ENCODE measurements at regions not wholly inside any gene's neighbourhood (a gene's known extent, or its start where the extent isn't known, plus 50 kb on each side); places are given as distances from the start of the nearest gene placed in this dataset.
A peak's percentile ranks its signal among the peaks of the same experiment; 100 is the strongest.

DNA sequence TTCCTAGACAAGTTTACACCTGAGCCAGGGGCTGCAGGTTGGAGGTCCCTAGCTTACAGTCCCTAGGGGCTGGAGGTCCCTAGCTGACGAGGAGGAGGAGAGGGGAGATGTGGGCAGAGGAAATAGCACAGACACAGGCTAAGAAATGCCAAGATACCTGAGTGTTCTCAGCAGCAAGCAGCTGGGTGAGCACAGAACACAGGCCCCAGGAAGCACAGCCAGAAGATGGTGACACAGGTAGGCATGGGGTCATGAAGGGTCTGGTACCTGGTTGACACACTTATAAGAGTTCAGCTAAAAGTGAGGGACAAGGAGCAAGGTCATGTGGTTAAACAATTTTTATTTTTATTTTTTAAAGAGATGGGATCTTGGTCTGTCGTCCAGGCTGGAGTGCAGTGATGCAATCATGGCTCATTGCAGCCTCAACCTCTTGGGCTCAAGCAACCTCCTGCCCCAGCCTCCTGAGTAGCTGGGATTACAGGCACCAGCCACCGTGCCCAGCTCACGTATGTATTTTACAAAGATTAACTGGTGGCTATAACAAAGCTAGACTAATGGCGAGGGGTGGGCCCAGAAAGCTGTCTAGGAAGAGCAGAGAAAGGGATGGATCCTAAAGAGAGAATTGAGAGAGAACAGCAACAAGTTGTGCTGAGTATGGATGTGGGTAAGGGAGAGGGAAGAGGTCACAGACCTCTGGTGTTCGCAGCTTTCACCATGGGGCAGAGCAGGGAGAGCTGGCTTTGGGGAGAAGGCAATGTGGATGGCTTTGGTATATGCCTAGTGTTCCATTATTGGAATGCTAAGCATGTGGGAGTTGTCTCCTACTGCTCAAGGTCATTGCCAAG is 140.3 kb upstream of the KLF14 start:
- Mint-ChIP-seq H3K27ac (no peak overlapping the region), H3K27me3 (ENCODE audit: low read depth) (no peaks in the 10 kb centered on the region; the same call in 1 of the 2 replicates), H3K36me3 (no peaks in the 10 kb centered on the region), H3K9me3 (no peaks in the 10 kb centered on the region), H3K4me3 (no peak overlapping the region), H3K4me1 (peaks cover 38% of the 10 kb centered on the region)
- CTCF ChIA-PET, result interaction anchor here (0.5 to 10.6 kb wide), 11 partner anchors 8 to 277 kb away, joined by 3 to 129 read pairs (median 5); no protein-coding TSS in a partner anchor
- TF ChIP-seq IRF2 (CRISPR knock-in tag; IDR thresholded peaks at IDR 0.05; ENCODE audit: borderline replicate concordance, low read depth), result no peak
- ATAC-seq, result no peak
- no peak for DNase-seq (ENCODE audit: low spot score)
- POLR2A ChIA-PET, result no interaction called here

DNA sequence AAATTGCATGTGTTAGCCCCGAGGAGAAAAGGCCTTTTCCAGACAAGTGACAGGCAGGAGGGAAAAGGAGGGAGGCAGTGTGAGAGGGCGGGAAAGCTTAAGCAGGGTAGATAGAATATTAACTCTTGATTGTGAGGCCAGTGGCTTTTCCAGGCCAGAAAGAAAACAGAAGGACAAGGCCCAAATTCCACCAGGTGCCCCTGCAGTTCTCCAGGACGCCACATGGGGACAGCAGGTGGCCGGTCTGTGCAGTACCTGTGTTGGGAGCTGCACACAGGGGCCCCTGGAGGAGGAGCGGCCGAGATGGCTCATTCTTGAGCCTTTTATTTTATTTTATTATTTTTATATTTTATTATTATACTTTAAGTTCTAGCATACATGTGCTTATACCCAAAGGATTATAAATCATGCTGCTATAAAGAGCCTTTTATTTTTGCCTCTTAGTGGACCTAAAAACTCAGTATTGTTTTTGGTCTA is 141.3 kb upstream of the KLF14 start:
- H3K9me3 Mint-ChIP-seq, result no peaks in the 10 kb centered on the region
- H3K4me3 Mint-ChIP-seq, result no peak overlapping the region
- POLR2A ChIA-PET, result interaction anchor here (1.0 kb wide), 1 partner anchor 13 kb away, joined by 3 read pairs; no protein-coding TSS in a partner anchor
- peaks cover 38% of the 10 kb centered on the region for H3K4me1 Mint-ChIP-seq
- DNase-seq (ENCODE audit: low spot score) (peak; percentile 88), ATAC-seq (peak; percentile 88)
- CTCF ChIA-PET, result interaction anchor here (0.5 to 10.6 kb wide), 26 partner anchors 9 to 1099 kb away, joined by 3 to 129 read pairs (median 4); no protein-coding TSS in a partner anchor
- H3K27ac Mint-ChIP-seq, result no peak overlapping the region; the same call in 1 of the 2 replicates
- H3K27me3 Mint-ChIP-seq (ENCODE audit: low read depth), result no peaks in the 10 kb centered on the region; the same call in 1 of the 2 replicates
- TF ChIP-seq, protein P1, sequence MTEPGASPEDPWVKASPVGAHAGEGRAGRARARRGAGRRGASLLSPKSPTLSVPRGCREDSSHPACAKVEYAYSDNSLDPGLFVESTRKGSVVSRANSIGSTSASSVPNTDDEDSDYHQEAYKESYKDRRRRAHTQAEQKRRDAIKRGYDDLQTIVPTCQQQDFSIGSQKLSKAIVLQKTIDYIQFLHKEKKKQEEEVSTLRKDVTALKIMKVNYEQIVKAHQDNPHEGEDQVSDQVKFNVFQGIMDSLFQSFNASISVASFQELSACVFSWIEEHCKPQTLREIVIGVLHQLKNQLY (CRISPR knock-in tag; IDR thresholded peaks at IDR 0.05), result no peak
- TF ChIP-seq, protein P2, sequence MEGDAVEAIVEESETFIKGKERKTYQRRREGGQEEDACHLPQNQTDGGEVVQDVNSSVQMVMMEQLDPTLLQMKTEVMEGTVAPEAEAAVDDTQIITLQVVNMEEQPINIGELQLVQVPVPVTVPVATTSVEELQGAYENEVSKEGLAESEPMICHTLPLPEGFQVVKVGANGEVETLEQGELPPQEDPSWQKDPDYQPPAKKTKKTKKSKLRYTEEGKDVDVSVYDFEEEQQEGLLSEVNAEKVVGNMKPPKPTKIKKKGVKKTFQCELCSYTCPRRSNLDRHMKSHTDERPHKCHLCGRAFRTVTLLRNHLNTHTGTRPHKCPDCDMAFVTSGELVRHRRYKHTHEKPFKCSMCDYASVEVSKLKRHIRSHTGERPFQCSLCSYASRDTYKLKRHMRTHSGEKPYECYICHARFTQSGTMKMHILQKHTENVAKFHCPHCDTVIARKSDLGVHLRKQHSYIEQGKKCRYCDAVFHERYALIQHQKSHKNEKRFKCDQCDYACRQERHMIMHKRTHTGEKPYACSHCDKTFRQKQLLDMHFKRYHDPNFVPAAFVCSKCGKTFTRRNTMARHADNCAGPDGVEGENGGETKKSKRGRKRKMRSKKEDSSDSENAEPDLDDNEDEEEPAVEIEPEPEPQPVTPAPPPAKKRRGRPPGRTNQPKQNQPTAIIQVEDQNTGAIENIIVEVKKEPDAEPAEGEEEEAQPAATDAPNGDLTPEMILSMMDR (IDR thresholded peaks at IDR 0.05), result peak; percentile 95
- no peaks in the 10 kb centered on the region for H3K36me3 Mint-ChIP-seq

DNA sequence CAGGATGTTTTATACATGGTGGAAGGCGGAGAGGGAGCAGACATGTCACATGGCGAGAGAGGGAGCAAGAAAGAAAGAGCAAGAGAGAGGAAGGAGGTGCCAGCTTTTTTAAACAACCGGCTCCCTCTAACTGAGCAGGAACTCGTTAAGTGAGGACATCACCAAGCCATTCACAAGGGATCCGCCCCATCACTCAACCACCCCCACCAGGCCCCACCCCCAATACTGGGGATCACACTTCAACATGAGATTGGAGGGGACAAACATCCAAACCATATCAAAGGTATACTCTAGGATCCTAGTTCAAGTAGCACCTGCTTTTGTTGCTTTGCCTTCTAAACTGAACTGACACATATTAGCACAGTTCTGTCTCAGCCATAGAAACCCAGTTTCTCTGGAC is 141.9 kb upstream of the KLF14 start:
- H3K4me3 Mint-ChIP-seq, result no peak overlapping the region

More for the DNA sequence above, 141.9 kb upstream of the KLF14 start:
- Mint-ChIP-seq H3K27ac (peak overlapping the region; percentile 47; the same call in 1 of the 2 replicates), H3K27me3 (ENCODE audit: low read depth) (no peaks in the 10 kb centered on the region; the same call in 1 of the 2 replicates), H3K9me3 (no peaks in the 10 kb centered on the region), H3K36me3 (no peaks in the 10 kb centered on the region), H3K4me1 (peaks cover 38% of the 10 kb centered on the region)
- POLR2A ChIA-PET, result interaction anchor here (1.0 kb wide), 1 partner anchor 13 kb away, joined by 3 read pairs; no protein-coding TSS in a partner anchor
- CTCF ChIA-PET, result interaction anchor here (0.5 to 10.6 kb wide), 24 partner anchors 9 to 1100 kb away, joined by 3 to 129 read pairs (median 4); no protein-coding TSS in a partner anchor
- peak; percentile 68 for ATAC-seq
- DNase-seq (ENCODE audit: low spot score), result no peak
- TF ChIP-seq, protein P3, sequence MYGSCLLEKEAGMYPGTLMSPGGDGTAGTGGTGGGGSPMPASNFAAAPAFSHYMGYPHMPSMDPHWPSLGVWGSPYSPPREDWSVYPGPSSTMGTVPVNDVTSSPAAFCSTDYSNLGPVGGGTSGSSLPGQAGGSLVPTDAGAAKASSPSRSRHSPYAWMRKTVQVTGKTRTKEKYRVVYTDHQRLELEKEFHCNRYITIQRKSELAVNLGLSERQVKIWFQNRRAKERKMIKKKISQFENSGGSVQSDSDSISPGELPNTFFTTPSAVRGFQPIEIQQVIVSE (CRISPR knock-in tag; IDR thresholded peaks at IDR 0.05; ENCODE audit: borderline replicate concordance), result no peak
- TF ChIP-seq, protein P4, sequence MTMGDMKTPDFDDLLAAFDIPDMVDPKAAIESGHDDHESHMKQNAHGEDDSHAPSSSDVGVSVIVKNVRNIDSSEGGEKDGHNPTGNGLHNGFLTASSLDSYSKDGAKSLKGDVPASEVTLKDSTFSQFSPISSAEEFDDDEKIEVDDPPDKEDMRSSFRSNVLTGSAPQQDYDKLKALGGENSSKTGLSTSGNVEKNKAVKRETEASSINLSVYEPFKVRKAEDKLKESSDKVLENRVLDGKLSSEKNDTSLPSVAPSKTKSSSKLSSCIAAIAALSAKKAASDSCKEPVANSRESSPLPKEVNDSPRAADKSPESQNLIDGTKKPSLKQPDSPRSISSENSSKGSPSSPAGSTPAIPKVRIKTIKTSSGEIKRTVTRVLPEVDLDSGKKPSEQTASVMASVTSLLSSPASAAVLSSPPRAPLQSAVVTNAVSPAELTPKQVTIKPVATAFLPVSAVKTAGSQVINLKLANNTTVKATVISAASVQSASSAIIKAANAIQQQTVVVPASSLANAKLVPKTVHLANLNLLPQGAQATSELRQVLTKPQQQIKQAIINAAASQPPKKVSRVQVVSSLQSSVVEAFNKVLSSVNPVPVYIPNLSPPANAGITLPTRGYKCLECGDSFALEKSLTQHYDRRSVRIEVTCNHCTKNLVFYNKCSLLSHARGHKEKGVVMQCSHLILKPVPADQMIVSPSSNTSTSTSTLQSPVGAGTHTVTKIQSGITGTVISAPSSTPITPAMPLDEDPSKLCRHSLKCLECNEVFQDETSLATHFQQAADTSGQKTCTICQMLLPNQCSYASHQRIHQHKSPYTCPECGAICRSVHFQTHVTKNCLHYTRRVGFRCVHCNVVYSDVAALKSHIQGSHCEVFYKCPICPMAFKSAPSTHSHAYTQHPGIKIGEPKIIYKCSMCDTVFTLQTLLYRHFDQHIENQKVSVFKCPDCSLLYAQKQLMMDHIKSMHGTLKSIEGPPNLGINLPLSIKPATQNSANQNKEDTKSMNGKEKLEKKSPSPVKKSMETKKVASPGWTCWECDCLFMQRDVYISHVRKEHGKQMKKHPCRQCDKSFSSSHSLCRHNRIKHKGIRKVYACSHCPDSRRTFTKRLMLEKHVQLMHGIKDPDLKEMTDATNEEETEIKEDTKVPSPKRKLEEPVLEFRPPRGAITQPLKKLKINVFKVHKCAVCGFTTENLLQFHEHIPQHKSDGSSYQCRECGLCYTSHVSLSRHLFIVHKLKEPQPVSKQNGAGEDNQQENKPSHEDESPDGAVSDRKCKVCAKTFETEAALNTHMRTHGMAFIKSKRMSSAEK (CRISPR knock-in tag; IDR thresholded peaks at IDR 0.05; ENCODE audit: borderline replicate concordance), result no peak
- no peak for TF ChIP-seq NFE2L1 (CRISPR knock-in tag; IDR thresholded peaks at IDR 0.05)
- TF ChIP-seq ZNF396 (CRISPR knock-in tag; IDR thresholded peaks at IDR 0.05; ENCODE audit: borderline replicate concordance), result no peak
- TF ChIP-seq FOXK1 (CRISPR knock-in tag; IDR thresholded peaks at IDR 0.05), result no peak
- no peak for TF ChIP-seq FOXP1 (CRISPR knock-in tag; IDR thresholded peaks at IDR 0.05; ENCODE audit: borderline replicate concordance)
- TF ChIP-seq, protein P5, sequence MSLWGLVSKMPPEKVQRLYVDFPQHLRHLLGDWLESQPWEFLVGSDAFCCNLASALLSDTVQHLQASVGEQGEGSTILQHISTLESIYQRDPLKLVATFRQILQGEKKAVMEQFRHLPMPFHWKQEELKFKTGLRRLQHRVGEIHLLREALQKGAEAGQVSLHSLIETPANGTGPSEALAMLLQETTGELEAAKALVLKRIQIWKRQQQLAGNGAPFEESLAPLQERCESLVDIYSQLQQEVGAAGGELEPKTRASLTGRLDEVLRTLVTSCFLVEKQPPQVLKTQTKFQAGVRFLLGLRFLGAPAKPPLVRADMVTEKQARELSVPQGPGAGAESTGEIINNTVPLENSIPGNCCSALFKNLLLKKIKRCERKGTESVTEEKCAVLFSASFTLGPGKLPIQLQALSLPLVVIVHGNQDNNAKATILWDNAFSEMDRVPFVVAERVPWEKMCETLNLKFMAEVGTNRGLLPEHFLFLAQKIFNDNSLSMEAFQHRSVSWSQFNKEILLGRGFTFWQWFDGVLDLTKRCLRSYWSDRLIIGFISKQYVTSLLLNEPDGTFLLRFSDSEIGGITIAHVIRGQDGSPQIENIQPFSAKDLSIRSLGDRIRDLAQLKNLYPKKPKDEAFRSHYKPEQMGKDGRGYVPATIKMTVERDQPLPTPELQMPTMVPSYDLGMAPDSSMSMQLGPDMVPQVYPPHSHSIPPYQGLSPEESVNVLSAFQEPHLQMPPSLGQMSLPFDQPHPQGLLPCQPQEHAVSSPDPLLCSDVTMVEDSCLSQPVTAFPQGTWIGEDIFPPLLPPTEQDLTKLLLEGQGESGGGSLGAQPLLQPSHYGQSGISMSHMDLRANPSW (CRISPR knock-in tag; conservative IDR thresholded peaks at IDR 0.05; ENCODE audit: low read depth), result no peak
- TF ChIP-seq NFYB (CRISPR knock-in tag; conservative IDR thresholded peaks at IDR 0.05; ENCODE audit: low read depth), result no peak
- no peak for TF ChIP-seq SMAD3 (CRISPR knock-in tag; IDR thresholded peaks at IDR 0.05; ENCODE audit: borderline replicate concordance)
- no peak for TF ChIP-seq ZNF317 (CRISPR knock-in tag; IDR thresholded peaks at IDR 0.05; ENCODE audit: borderline replicate concordance, low read depth)

Measured in WTC11 (cell line).